ENCODE measurements at regions not wholly inside any gene's neighbourhood (a gene's known extent, or its start where the extent isn't known, plus 50 kb on each side); places are given as distances from the start of the nearest gene placed in this dataset.

DNA sequence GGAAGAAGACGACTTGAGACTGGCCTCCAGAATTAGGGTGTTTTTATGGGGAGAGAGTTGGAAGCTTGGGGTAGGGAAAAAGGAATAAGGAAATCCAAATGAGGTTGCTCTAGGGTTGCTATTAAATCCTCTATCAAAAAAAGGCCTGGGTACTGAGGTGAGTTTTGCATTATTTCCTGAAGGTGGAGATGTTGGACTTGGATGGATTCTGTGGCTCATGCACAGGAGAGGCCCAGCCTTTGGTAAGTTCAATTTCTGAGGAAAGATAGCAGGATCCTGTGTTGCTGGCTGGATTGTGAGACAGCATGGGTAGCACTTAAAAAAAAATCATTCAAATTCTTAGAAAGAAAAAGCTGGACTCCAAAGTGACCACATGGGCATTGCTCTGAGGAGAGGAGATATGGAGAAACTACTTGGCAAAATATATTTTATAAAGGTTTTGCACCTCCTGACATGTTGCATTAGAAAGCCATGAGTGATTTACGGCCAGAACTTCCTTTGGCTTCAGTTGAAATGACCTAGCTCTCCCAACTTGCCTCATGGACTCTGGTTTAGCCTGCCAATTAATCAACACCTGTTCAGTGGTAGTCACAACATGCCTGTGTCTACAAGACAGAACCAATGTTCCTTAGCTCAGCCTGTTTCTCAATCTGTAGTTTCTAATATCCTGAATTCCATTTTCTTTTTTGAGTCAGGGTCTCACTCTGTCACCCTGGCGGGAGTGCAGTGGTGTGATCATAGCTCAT, 152.1 kb upstream of the RALGAPA2 start (continued):
- no peak for TF ChIP-seq ZNF878 (CRISPR knock-in tag; IDR thresholded peaks at IDR 0.05)
- TF ChIP-seq, protein P1, sequence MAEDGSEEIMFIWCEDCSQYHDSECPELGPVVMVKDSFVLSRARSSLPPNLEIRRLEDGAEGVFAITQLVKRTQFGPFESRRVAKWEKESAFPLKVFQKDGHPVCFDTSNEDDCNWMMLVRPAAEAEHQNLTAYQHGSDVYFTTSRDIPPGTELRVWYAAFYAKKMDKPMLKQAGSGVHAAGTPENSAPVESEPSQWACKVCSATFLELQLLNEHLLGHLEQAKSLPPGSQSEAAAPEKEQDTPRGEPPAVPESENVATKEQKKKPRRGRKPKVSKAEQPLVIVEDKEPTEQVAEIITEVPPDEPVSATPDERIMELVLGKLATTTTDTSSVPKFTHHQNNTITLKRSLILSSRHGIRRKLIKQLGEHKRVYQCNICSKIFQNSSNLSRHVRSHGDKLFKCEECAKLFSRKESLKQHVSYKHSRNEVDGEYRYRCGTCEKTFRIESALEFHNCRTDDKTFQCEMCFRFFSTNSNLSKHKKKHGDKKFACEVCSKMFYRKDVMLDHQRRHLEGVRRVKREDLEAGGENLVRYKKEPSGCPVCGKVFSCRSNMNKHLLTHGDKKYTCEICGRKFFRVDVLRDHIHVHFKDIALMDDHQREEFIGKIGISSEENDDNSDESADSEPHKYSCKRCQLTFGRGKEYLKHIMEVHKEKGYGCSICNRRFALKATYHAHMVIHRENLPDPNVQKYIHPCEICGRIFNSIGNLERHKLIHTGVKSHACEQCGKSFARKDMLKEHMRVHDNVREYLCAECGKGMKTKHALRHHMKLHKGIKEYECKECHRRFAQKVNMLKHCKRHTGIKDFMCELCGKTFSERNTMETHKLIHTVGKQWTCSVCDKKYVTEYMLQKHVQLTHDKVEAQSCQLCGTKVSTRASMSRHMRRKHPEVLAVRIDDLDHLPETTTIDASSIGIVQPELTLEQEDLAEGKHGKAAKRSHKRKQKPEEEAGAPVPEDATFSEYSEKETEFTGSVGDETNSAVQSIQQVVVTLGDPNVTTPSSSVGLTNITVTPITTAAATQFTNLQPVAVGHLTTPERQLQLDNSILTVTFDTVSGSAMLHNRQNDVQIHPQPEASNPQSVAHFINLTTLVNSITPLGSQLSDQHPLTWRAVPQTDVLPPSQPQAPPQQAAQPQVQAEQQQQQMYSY (CRISPR knock-in tag; IDR thresholded peaks at IDR 0.05): no peak
- TF ChIP-seq ELF3 (CRISPR knock-in tag; IDR thresholded peaks at IDR 0.05): 0 out of 2 replicates have a peak, but pooled peaks have one; percentile 31
- TF ChIP-seq TEAD3 (CRISPR knock-in tag; optimal IDR thresholded peaks at IDR 0.05; ENCODE audit: borderline replicate concordance): peak; percentile 91
- 0 out of 2 replicates have a peak, but pooled peaks have one; percentile 43 for TF ChIP-seq ARID5B (CRISPR knock-in tag; IDR thresholded peaks at IDR 0.05)
- 0 out of 2 replicates have a peak, but pooled peaks have one; percentile 32 for TF ChIP-seq ZNF331 (CRISPR knock-in tag; IDR thresholded peaks at IDR 0.05)
- no peak for TF ChIP-seq HOXA9 (CRISPR knock-in tag; IDR thresholded peaks at IDR 0.05; ENCODE audit: borderline replicate concordance)
- no peak for TF ChIP-seq GZF1 (CRISPR knock-in tag; IDR thresholded peaks at IDR 0.05)
- TF ChIP-seq RFX3 (CRISPR knock-in tag; IDR thresholded peaks at IDR 0.05): no peak
- TF ChIP-seq, protein P2, sequence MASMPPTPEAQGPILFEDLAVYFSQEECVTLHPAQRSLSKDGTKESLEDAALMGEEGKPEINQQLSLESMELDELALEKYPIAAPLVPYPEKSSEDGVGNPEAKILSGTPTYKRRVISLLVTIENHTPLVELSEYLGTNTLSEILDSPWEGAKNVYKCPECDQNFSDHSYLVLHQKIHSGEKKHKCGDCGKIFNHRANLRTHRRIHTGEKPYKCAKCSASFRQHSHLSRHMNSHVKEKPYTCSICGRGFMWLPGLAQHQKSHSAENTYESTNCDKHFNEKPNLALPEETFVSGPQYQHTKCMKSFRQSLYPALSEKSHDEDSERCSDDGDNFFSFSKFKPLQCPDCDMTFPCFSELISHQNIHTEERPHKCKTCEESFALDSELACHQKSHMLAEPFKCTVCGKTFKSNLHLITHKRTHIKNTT (CRISPR knock-in tag; IDR thresholded peaks at IDR 0.05): no peak
- TF ChIP-seq MBD4 (IDR thresholded peaks at IDR 0.05; ENCODE audit: borderline replicate concordance, low read length): no peak
- no peak for TF ChIP-seq IRF2 (CRISPR knock-in tag; IDR thresholded peaks at IDR 0.05)
